ENCODE measurements at regions not wholly inside any gene's neighbourhood (a gene's known extent, or its start where the extent isn't known, plus 50 kb on each side); places are given as distances from the start of the nearest gene placed in this dataset.
"Not testable (repeated sequence)": the region's sequence is repeated elsewhere in the genome, so short reads cannot be mapped to it uniquely, and the experiment has no call there.

DNA sequence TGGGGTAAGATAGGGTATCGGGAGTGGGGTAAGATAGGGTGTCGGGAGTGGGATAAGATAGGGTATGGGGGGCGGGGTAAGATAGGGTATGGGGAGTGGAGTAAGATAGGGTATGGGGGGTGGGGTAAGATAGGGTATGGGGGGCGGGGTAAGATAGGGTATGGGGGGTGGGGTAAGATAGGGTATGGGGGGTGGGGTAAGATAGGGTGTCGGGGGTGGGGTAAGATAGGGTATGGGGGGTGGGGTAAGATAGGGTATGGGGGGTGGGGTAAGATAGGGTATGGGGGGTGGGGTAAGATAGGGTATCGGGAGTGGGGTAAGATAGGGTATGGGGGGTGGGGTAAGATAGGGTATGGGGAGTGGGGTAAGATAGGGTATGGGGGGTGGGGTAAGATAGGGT lies 269.5 kb downstream of the TCERG1L start:
- DNase-seq: not testable (repeated sequence)

All from SHP77 (cell line).